Stomach (tissue), 4 donors: ENCODE measurements at regions not wholly inside any gene's neighbourhood (a gene's known extent, or its start where the extent isn't known, plus 50 kb on each side); places are given as distances from the start of the nearest gene placed in this dataset.

ENCODE experiments used
- EP300 ChIP-seq: sonication (generic); formaldehyde crosslinking; IDR thresholded peaks from one replicate; pipeline ENCODE4 v1.6.1; 2017; ENCODE audit warnings: antibody characterized with exemption
- POLR2A ChIP-seq, 4 donors: fragments of 450-650 bp; IDR thresholded peaks; one replicate each; pipeline ENCODE4 v1.6.1; 2016; ENCODE audit warnings: antibody characterized with exemption in 4 of 4, control low read depth in 2 of 4, mild to moderate bottlenecking in 1 of 4, moderate library complexity in 1 of 4
- POLR2AphosphoS5 ChIP-seq, 3 donors: sonication (generic); formaldehyde crosslinking; IDR thresholded peaks; one replicate each; pipeline ENCODE4 v1.6.1; 2016; ENCODE audit warnings: antibody characterized with exemption in 3 of 3
- TF ChIP-seq, protein P1 (sequence below), 7 experiments: fragments of 450-650 bp in 4 of 7; fragments of 200-600 bp in 3 of 7; sonication (generic) in 3 of 7; IDR thresholded peaks; one replicate each; pipeline ENCODE4 v1.5.1; 2016 to 2019; ENCODE audit warnings: antibody characterized with exemption in 7 of 7, control low read depth in 2 of 7, mild to moderate bottlenecking in 1 of 7

DNA sequence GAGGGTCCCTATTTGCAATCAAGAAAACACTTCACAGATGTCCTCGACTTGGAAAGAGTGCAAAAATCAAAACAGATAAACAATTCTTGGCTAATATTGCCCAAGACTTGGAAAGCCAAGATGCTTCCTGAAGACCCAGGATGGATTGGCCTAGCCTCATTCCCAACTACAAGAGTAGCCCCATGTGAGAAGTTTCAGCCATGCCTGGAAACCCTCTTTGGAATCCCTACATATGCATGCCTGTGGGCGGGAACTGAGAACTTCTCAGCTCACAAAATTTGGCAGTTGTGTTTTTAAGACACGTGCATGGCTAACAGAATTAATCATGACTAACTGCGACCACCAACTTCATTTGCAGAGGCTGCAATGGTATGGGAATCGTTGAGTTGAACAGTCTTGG is 283.2 kb upstream of the TBX3 start:
- TF ChIP-seq POLR2A (IDR thresholded peaks at IDR 0.05), result no peak
- TF ChIP-seq, protein P1, sequence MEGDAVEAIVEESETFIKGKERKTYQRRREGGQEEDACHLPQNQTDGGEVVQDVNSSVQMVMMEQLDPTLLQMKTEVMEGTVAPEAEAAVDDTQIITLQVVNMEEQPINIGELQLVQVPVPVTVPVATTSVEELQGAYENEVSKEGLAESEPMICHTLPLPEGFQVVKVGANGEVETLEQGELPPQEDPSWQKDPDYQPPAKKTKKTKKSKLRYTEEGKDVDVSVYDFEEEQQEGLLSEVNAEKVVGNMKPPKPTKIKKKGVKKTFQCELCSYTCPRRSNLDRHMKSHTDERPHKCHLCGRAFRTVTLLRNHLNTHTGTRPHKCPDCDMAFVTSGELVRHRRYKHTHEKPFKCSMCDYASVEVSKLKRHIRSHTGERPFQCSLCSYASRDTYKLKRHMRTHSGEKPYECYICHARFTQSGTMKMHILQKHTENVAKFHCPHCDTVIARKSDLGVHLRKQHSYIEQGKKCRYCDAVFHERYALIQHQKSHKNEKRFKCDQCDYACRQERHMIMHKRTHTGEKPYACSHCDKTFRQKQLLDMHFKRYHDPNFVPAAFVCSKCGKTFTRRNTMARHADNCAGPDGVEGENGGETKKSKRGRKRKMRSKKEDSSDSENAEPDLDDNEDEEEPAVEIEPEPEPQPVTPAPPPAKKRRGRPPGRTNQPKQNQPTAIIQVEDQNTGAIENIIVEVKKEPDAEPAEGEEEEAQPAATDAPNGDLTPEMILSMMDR (IDR thresholded peaks at IDR 0.05), result no peak
- no peak for TF ChIP-seq EP300
- no peak for TF ChIP-seq POLR2AphosphoS5 (IDR thresholded peaks at IDR 0.05)
